ENCODE measurements at regions not wholly inside any gene's neighbourhood (a gene's known extent, or its start where the extent isn't known, plus 50 kb on each side); places are given as distances from the start of the nearest gene placed in this dataset.

DNA sequence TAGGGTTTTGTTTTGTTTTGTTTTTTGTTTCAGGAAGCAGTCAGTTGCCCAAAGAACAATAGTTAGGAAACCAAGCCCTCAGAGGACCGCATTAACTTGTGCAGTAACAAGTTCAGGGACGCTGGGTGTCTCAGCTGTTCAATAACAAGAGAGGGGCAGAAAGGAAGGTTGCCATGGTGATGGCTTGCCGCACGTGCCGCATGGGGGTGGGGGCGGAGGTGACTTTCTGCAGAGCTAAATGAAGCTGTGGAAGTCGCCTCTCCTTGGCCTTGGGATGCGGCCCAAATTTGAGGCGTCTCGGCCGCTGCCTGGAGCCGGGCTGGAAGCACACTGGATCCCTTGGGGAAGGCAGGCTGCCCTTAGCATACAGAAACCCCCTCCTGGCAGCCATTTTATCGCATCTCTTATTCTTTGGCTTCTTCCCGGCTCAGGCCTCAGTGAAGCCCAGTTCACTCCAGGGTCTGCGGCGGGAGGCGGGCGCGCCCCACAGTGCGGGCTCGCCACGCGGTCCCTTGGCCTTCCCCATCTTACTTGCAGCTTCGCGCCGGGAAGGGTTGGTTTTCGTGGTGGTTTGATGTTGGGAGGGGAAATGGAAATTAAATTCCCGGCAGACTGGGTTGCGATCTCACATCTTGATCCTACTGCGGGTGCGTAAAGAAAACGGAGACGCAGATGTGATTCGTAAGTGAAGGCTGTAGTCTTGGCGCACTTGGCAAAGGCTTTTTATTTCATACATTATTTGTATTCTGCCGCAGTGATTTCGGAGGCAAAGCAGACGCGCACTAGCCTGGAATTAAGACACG is 94.3 kb downstream of the SLC17A6 start:
- TF ChIP-seq POLR2A (IDR thresholded peaks at IDR 0.05; ENCODE audit: low read depth) (no peak), CTCF (IDR thresholded peaks at IDR 0.05) (no peak), EP300 (IDR thresholded peaks at IDR 0.05) (no peak)
